GM19452 (cell line): ENCODE measurements at regions not wholly inside any gene's neighbourhood (a gene's known extent, or its start where the extent isn't known, plus 50 kb on each side); places are given as distances from the start of the nearest gene placed in this dataset.
"Not testable (repeated sequence)": the region's sequence is repeated elsewhere in the genome, so short reads cannot be mapped to it uniquely, and the experiment has no call there.

Source experiments
- ATAC-seq: cut with Tn5 transposase; IDR thresholded peaks from one replicate; pipeline ENCODE4 v1.9.1; 2021; ENCODE audit not compliant: unreplicated experiment

- no peak for ATAC-seq
These were observed 386.5 kb upstream of the SGO1 start for GRCh38 chr3:20572473-20572872.

- no peak for ATAC-seq
These were observed 383.3 kb upstream of the SGO1 start for GRCh38 chr3:20569310-20569709.

- ATAC-seq: no peak
These were observed 379.0 kb upstream of the SGO1 start for GRCh38 chr3:20564966-20565365.

- no peak for ATAC-seq
These were observed 378.0 kb upstream of the SGO1 start for GRCh38 chr3:20563985-20564384.

GRCh38 chr3:20563251-20563650 lies 377.2 kb upstream of the SGO1 start:
- no peak for ATAC-seq

- ATAC-seq: no peak
These were observed 375.2 kb upstream of the SGO1 start for GRCh38 chr3:20561166-20561565.

GRCh38 chr3:20560446-20560845 lies 374.4 kb upstream of the SGO1 start:
- ATAC-seq: not testable (repeated sequence)

- ATAC-seq: no peak
These were observed 372.2 kb upstream of the SGO1 start for GRCh38 chr3:20558161-20558560.

GRCh38 chr3:20556661-20557060 lies 370.7 kb upstream of the SGO1 start:
- ATAC-seq: no peak

- ATAC-seq: no peak
These were observed 366.7 kb upstream of the SGO1 start for GRCh38 chr3:20552605-20553275.

GRCh38 chr3:20547361-20548269 lies 361.6 kb upstream of the SGO1 start:
- ATAC-seq: not testable (repeated sequence)

GRCh38 chr3:20546636-20547035 lies 360.6 kb upstream of the SGO1 start:
- ATAC-seq: no peak

- no peak for ATAC-seq
These were observed 357.7 kb upstream of the SGO1 start for GRCh38 chr3:20543535-20544226.

GRCh38 chr3:20540066-20540465 lies 354.1 kb upstream of the SGO1 start:
- no peak for ATAC-seq

- ATAC-seq: no peak
These were observed 353.7 kb upstream of the SGO1 start for GRCh38 chr3:20539666-20540065.

- no peak for ATAC-seq
These were observed 351.2 kb upstream of the SGO1 start for GRCh38 chr3:20537234-20537633.

- no peak for ATAC-seq
These were observed 343.9 kb upstream of the SGO1 start for GRCh38 chr3:20529911-20530310.

GRCh38 chr3:20528180-20528770 lies 342.3 kb upstream of the SGO1 start:
- ATAC-seq: no peak

GRCh38 chr3:20527368-20527767 lies 341.4 kb upstream of the SGO1 start:
- no peak for ATAC-seq

- ATAC-seq: no peak
These were observed 338.3 kb upstream of the SGO1 start for GRCh38 chr3:20524328-20524727.

GRCh38 chr3:20523293-20523692 lies 337.3 kb upstream of the SGO1 start:
- no peak for ATAC-seq
